ENCODE measurements at regions not wholly inside any gene's neighbourhood (a gene's known extent, or its start where the extent isn't known, plus 50 kb on each side); places are given as distances from the start of the nearest gene placed in this dataset.
"Not testable (repeated sequence)": the region's sequence is repeated elsewhere in the genome, so short reads cannot be mapped to it uniquely, and the experiment has no call there.

DNA sequence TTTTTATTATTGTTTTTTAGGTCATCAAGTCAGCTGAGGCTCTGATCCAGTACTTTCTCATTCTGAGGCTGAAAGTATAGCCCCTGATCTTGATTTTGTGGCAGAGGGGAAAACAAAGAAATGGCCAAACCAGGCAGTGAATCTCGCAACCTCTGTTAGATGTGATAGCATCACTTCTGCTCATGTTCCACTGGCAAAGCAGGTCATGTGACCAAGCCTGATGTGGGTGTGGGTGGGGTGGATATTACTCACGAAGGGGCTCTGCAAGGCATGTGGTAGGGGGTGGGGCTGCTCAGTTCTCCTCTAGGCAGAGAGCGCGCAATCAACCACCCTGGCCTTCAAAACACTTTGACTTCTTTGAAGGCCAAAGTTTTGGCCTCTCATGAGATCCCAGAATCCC lies 254.2 kb downstream of the MYCN start:
- DNase-seq (ENCODE audit: low spot score), result no peak

DNA sequence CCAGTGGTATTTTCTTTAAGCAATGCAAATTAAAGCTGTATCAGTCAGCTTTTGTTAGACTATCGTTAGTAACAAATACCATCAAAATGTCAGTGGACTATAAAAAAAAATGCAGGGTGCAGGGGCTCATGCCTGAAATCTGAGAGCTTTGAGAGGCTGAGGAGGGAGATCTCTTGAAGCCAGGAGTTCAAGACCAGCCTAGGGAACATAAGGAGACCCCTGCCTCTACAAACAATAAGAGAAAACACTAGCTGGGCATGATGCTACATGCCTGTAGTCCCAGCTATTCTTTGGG lies 253.7 kb downstream of the MYCN start:
- no peak for DNase-seq (ENCODE audit: low spot score)

DNA sequence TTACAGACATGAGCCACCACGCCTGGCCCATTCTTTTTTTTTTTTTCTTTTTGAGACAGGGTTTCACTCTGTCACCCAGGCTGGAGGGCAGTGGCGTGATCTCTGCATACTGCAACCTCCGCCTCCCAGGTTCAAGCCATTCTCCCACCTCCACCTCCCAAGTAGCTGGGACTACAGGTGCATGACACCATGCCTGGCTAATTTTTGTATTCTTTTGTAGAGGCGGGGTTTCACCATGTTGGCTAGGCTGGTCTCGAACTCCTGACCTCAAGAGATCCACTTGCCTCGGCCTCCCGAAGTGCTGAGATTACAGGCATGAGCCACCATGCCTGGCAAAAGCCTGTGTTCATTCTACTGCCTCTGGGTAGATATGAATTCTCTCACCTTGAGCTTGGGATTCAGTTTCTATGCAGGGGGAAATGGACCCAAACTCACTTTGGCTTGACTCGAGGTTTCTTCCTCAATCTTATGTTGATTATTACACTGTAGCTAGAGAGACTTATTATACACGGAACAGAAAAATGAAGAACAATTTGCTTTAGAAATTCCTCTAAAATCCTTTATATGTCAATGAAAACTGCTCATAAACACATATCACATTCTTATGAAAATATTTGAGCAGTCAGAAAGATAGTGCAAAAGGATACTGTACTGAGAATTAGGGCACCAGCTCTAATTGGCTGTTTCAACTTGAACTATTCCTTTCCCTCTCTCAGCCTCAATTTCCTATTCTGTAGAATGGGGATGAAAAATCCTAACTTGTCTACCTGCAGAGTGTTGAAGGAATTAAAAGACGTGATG lies 252.3 kb downstream of the MYCN start:
- DNase-seq (ENCODE audit: low spot score), result no peak

DNA sequence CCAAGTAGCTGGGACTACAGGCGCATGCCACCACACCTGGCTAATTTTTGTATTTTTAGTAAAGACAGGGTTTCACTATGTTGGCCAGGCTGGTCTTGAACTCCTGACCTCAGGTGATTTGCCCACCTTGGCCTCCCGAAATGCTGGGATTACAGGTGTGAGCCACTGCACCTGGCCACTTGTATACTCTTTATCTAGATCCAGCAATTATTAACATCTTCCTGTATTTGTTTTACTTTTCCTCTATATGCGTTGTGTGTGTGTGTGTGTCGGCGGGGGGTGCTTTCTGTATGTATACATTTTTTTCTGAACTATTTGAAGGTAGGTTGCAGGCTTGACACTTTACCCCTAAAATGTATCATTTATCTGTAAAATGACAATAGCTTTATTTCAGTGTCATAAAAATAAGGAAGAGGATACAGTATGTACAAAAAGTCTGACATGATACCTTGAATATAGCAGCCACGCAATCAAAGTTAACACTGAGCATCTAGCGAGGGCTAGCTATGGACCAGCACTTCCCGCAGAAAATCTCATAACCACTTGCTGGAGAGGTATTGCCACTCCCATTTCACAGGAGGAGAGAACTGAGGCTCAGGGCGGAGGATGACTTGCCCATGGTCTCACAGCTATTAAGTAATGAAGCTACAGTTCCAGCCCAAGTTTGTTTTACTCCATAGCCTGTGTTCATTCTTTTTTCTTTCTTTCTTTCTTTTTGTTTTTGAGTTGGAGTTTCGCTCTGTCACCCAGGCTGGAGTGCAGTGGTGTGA lies 251.3 kb downstream of the MYCN start:
- DNase-seq (ENCODE audit: low spot score), result no peak

DNA sequence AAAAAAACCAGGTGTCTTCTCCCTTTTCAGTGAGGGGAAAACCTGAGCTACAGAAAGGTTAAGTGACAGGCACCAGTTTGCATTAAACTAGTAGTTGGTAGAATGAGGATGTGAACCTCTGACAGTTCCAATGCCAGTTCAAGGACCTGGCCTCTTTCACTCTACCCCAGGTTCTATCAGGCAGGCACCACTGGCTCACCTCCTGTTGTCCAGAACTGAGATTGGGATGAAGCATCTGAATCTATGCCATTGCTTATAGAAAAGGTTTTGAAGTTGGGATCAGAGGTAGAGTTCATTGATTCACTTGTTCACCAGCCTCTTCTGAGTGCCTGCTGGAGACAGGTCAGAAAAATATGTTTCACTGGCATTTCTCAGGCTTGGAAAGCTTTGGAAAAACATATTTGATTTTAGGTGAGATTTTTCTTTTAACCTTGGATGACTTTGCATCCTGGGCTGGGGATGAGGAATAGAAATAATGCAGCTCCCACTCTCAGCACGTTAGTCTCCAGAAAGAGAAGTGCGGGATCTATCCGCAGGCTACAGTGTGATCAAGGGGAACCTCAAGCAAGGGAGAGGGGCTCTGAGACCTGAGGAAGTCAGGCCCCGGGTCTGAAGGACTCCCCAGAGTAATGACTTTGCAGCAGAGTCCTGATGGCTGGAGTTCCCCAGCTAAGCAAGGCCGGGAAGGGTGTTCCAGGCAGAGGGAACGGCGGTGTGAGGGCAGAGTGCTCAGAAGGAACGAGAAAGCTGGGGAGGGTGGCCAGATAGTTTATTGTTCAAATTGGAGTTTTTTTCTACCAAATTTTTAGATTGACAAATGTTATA lies 250.3 kb downstream of the MYCN start:
- no peak for DNase-seq (ENCODE audit: low spot score)

DNA sequence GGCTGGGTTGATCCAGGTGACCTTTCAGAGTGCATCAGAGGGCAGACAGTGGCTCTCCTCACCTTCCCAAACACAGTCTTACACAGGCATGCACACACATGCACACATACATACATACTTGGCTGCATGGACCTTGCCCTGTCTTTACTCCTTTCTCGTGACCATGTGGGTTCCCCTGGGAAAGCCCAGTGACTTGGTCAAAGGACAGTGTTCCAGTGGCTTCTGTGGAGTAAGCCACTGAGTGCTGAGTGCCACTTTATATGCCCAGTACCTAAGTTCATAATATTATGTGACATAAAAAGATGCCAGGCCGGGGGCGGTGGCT lies 249.4 kb downstream of the MYCN start:
- DNase-seq (ENCODE audit: low spot score), result peak; percentile 45

DNA sequence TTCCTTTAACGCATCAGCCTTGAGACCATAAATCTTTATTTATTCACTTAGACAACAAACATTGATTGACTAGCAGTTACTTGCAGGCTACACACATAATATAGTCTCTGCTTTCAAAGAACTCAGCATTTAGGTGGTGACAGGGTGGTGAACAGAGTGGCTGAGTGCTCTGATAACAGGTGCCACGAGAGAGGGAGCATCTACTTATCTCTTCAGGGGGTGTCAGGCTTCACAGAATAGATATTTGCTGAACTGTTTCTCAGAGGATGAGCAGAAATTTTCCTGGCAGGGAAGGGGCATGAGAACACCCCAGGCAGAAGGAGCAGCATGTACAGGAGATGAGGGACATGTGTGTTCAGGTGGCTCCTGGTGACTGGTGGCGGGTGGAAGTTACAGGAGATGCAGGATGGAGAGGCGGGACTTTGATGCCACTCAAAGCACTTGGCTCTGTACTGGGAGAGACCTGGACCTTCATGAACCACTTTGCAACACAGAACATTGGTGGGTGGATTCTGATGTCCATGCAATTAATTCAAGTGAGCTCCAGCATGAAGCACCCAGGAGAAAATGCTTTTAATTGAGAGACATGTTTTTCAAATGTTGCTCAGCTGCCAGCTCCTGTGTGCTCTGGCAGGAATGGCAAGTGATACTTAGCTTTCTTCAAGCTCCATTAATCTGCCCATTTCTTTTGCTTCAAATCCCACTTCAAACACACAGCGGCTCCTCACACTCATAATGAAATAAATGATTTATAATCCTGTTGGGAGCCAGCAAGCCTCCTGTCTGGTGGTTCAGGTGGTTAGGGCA lies 248.9 kb downstream of the MYCN start:
- DNase-seq (ENCODE audit: low spot score), result peak; percentile 41

DNA sequence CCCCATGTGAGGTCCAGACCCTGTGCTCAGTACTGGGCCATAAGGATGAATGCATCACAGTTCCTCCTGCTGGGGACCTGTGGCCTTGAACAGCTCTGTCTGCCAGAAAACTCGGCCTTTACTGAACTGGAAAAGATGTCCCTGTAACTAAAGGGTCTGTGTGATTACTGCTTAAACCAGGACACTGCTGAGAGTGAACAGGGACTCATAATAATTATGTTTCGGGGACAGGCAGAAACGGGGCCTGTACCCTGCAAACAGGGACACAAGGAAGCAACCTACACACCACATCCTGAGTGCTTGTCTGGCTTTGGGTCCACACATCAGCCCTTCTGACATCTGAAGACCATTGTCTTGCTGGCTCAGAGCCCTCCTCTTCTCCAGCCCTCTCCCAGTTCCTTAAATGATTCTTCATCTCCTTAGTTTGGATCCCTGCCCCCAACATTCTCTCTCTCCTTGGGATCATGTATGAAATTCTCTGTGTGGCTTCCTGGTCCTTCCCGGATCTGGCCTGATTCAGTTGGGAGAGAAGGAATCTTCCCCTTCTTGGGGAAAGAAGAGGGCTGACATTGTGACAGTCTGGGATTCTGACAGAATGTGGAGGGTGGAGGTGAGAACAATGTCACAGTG lies 248.0 kb downstream of the MYCN start:
- no peak for DNase-seq (ENCODE audit: low spot score)

DNA sequence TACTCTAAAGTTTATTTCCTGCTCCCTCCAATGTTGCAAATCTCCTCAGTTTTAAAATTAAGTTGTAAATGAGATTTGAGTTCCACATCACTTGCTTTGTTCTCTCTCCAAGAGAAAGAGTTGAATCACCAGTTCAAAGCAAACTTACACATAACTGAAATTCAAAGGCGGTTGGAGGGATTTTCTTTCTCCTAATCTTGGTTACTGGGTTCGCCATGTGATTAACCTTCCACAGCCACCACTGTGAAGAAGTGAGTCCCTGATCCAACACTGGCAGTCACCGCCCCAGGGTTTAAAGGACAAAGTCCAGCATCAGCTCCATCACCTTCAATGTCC lies 247.1 kb downstream of the MYCN start:
- no peak for DNase-seq (ENCODE audit: low spot score)

DNA sequence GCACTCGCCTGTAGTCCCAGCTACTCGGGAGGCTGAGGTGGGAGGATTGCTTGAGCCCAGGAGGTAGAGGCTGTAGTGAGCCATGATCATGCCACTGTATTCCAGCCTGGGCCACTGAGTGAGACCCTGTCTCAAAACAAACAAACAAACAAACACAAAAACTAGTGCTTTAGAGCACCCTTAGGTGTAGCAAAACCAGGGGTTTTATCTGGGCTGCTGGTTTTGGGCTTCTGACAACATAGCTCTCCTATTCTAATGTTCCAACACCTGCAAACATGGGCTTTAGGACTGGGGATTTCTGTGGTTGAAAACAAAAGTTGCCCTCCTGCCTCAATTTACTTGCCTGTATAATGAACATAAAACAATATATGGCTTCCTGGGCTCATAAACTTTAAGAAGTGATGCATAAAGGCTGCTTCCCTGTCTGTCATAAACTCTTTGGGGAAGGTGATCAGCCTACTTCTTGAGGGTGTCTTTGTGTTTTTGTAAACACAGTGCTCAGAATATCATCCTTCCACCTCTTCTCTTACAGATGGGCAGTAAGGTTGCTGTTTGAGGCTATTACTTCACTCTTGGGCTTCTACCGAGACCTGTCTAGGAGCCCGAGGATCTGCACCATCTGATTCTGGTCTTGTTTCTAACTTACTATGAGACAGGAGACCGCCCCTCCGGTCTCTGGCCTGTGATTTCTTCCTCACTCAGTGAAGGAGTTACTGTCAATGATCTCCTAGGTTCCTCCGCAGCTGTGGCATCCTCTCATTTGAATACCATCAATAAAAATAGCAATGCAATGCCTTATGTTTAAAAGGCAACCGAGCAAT lies 246.5 kb downstream of the MYCN start:
- DNase-seq (ENCODE audit: low spot score), result peak; percentile 47

DNA sequence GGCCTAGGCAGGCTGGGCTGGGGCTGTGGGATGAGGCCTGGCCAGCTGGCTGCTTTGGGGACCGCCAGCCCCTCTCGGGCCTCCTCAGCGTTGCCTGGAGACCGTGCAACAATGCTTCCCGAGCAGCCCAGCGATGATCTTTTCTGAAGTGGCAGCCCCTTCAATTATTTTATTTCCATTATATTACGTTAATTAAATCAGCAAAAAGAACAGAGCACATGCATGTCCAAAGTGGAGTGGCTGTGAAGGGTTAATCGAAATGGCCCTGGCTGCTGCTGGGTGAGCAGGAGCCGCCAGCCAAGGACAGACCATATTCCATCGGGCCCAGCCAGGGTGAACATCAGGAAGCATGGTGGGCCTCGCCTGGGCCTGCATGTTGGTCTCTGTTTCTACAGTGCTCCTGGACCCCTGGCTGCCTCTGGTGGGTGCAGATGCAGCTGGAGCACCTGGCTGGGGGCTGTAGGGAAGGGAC lies 245.5 kb downstream of the MYCN start:
- peak; percentile 60 for DNase-seq (ENCODE audit: low spot score)

DNA sequence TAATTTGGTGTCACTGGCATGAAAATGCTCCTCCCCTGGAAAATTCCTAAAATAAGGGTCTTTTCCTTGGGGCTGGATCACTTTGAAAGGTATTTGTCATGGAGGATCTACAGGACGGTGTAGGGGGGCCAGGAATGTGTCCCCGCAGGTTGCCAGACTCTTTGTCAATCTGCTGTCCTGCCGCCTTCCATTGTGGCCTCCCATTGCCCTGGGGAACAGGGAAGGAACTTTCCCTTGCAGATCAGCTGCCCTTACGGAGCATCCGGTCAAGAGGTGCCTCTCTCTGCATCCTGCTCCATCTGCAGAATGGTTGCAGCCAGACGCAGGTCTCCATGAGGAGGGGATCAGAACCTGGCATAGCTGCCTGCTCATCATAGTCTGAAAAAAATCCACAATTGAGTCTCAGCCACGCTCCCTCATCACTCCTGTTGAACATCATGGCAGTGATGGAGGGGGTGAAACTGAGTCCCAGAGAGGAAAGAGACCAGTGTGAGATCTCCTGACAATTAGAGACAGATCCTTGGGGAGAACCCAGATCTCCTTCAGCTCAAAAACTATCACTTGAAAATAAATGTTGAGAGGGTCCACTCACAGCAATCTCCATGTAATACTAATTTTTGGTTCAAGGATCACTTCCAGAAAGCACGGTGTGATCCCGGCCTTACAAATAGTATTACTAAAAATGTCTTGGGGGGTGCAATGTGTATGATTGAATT lies 244.8 kb downstream of the MYCN start:
- peak; percentile 76 for DNase-seq (ENCODE audit: low spot score)

DNA sequence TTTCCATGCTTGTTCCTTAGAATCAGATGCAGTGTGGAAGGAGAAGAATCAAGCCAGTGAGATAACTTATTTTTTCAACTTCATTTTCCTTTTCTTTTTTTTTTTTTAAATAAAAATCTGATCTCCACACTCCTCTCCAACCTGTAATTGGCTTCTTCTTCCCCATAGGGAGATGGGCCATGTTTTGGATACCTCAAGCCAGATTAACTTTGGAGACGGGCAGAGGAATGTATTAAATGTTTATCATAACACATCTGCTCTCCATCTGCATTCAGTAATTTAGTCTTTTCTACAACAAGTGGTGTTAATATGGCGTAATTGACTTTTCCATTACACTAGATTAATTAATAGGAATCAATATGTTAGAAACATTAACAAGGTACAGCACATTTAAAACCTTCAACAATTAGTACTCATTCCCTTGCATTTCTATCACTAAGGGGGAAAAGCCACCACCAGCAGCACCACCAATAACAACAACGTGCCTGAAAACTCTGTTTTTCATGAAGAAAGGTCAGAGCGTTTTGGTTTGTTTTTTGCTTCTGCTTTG lies 244.1 kb downstream of the MYCN start:
- DNase-seq (ENCODE audit: low spot score), result no peak

DNA sequence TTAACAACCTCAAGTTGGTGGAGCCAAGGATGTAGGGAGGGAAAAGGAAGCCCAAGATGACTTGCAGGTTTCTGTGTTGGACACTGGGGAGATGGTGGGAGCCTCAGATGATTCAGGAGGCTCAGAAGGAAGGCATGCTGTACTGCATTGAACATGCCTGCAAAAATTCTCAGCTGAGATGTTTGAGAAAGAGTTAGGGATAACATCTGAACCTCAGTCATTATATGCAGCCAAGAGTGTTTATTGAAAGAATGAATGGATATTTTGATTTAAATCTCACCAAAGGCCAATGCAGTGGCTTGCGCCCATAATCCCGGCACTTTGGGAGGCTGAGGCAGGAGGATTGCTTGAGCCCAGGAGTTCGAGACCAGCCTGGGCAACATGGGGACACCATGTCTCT lies 243.0 kb downstream of the MYCN start:
- DNase-seq (ENCODE audit: low spot score), result peak; percentile 33

DNA sequence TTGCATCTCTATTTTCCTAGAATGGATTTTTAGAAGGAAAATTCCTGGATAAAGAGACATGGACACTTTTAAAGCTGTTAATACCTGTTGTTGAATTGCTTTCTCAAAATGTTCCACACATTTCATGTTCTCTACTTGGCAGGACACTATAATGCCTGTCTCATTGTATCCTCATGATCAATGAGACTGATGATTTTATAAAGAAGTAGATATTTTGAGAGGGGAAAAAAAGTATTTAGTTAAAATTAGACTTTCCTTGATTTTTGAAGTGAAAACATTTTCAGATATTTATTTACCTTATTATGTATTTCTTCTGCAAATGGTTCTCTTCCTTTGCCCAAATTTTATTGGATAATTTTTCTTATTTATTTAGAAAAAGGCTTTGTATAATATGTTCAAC lies 242.5 kb downstream of the MYCN start:
- DNase-seq (ENCODE audit: low spot score), result no peak

DNA sequence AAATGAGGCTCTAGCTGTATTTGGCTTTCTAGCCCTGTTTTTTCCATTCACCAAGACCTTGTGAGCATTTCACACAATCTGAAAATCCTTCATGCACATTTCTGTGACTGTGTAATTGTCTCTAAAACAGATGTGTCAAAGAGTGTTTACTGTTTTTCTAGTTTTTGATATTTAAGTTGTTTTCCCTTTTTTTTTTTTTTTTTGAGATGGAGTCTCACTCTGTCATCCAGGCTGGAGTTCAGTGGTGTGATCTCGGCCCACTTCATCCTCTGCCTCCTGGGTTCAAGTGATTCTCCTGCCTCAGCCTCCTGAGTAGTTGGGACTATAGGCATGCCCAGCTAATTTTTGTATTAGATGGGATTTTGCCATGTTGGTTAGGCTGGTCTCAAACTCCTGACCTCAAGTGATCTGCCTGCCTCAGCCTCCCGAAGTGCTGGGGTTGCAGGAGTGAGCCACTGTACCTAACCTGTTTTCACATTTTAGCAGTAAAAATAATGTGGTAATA lies 242.0 kb downstream of the MYCN start:
- DNase-seq (ENCODE audit: low spot score), result not testable (repeated sequence)

DNA sequence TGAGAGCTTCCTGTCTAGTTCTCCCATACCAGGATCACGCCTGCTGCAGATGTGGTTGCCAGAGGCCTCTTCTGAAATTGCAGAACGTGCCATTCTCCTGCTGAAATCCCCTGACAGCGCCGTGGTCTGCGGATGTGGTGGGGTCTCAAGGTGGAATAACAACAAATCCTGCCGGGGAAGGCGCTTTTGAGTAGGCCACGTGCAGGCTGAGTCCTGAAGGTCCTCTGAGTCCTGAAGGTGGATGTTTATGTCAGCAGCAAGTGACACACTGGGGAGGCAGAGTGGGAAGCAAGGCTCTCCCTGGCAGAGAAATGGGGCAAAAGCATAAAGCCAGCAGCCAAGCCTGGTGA lies 241.4 kb downstream of the MYCN start:
- DNase-seq (ENCODE audit: low spot score), result peak; percentile 75

DNA sequence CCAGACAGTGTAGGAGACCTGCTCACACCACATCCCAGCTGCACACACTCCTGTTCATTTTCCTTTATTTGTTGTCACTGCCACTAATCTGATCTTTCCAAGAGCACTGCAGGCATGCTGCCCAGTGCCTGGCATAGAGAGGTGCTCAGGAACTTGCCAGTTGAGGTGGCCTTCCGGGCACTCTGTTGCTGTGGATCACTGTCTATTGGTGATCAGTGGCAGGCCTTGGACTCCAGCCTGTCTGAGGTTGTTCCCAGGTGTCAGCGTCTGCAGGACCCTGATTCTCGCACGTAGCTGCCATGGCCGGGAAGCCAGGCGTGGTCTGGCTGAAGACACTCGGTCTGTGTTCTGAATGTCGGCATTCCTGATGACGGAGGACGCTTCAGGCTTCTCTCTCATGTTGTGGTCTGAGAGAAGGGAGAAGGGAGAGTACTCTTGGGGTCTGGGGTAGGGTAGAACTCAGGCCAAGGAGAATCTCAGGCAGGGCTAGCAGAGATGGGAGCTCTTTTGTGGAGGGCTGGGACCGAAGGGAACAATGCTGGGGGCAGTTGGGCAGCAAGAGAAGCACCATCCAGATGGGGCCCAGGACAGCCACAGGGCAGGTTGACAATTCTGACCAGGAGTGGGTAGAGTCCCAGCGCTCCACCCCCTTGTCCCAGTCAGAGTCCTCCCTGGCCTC lies 240.9 kb downstream of the MYCN start:
- no peak for DNase-seq (ENCODE audit: low spot score)
